ENCODE measurements at regions not wholly inside any gene's neighbourhood (a gene's known extent, or its start where the extent isn't known, plus 50 kb on each side); places are given as distances from the start of the nearest gene placed in this dataset.
A peak's percentile ranks its signal among the peaks of the same experiment; 100 is the strongest.

DNA sequence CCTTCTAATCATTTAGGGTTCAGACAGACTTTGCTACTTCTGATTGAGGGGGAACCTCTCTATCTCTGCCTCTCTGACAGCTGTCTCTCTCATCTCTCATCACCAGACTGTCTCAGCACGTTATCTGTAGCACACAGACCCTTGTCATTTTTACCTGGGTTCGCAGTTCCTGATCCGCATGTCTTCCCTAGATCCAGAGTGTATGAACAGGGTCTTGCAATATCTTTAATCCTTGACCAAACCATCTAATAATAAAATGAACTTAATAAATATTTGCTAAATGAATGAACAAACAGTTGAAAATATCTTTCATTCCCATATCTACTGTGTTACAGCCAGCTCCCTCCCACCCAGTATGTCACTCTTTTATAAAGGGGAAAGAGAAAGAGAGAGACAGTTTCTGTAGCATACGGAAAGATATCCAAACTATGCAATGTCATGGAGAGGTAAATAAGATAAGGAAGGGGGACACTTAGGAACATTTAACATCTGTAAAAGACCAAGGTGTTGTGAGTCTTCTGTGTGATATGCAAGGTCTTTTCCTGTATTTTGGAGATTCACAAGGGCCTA lies 507.6 kb downstream of the SUCLG1 start (continued):
- TF ChIP-seq PBX2 (CRISPR knock-in tag; IDR thresholded peaks at IDR 0.05; ENCODE audit: low read depth) (no peak; the same call in 1 of the 2 replicates), PBX2 (tag; conservative IDR thresholded peaks at IDR 0.05; ENCODE audit: low read depth) (peak; percentile 92), SMAD3 (CRISPR knock-in tag; conservative IDR thresholded peaks at IDR 0.05) (0 out of 2 replicates have a peak, but pooled peaks have one; percentile 13), MECOM (CRISPR knock-in tag; IDR thresholded peaks at IDR 0.05) (peak; percentile 82), EP300 (IDR thresholded peaks at IDR 0.05; ENCODE audit: low read length) (peak; percentile 95), HEY1 (CRISPR knock-in tag; IDR thresholded peaks at IDR 0.05; ENCODE audit: borderline replicate concordance) (0 out of 2 replicates have a peak, but pooled peaks have one; percentile 27), SMARCC2 (IDR thresholded peaks at IDR 0.05; ENCODE audit: low read depth) (peak; percentile 91), TAL1 (IDR thresholded peaks at IDR 0.05) (peak; percentile 99), SPI1 (IDR thresholded peaks at IDR 0.05; ENCODE audit: borderline replicate concordance, low read depth, low read length) (peak; percentile 37; the same call in 1 of the 2 replicates), RBBP5 (IDR thresholded peaks at IDR 0.05; ENCODE audit: borderline replicate concordance, insufficient read depth, low read length, poor library complexity, severe bottlenecking) (peak; percentile 45), RUNX1 (IDR thresholded peaks at IDR 0.05; ENCODE audit: low read depth) (peak; percentile 68; the same call in 1 of the 2 replicates), FOXM1 (IDR thresholded peaks at IDR 0.05; ENCODE audit: low read depth) (peak; percentile 95), FOXM1 (CRISPR knock-in tag; IDR thresholded peaks at IDR 0.05; ENCODE audit: low read depth) (no peak), HMGN3 (IDR thresholded peaks at IDR 0.05; ENCODE audit: borderline replicate concordance, extremely low read depth, insufficient read length, low read depth, low read length) (peak; percentile 86), ZBTB12 (CRISPR knock-in tag; IDR thresholded peaks at IDR 0.05) (no peak), GATAD2B (IDR thresholded peaks at IDR 0.05; ENCODE audit: borderline replicate concordance) (peak; percentile 70), ATF7 (IDR thresholded peaks at IDR 0.05) (peak; percentile 54; the same call in 1 of the 2 replicates), HDAC3 (IDR thresholded peaks at IDR 0.05; ENCODE audit: borderline replicate concordance, partially characterized antibody) (peak; percentile 90), ZNF224 (CRISPR knock-in tag; IDR thresholded peaks at IDR 0.05) (no peak), MAFK (IDR thresholded peaks at IDR 0.05; ENCODE audit: low read length) (peak; percentile 39; the same call in 1 of the 2 replicates), YBX1 (IDR thresholded peaks at IDR 0.05) (no peak), EP400 (IDR thresholded peaks at IDR 0.05) (peak; percentile 32; the same call in 1 of the 2 replicates), GTF2A2 (tag; IDR thresholded peaks at IDR 0.05) (no peak), PYGO2 (tag; IDR thresholded peaks at IDR 0.05) (no peak)
- TF ChIP-seq, protein P1, sequence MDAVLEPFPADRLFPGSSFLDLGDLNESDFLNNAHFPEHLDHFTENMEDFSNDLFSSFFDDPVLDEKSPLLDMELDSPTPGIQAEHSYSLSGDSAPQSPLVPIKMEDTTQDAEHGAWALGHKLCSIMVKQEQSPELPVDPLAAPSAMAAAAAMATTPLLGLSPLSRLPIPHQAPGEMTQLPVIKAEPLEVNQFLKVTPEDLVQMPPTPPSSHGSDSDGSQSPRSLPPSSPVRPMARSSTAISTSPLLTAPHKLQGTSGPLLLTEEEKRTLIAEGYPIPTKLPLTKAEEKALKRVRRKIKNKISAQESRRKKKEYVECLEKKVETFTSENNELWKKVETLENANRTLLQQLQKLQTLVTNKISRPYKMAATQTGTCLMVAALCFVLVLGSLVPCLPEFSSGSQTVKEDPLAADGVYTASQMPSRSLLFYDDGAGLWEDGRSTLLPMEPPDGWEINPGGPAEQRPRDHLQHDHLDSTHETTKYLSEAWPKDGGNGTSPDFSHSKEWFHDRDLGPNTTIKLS (IDR thresholded peaks at IDR 0.05; ENCODE audit: borderline replicate concordance, low read depth), result peak; percentile 15; the same call in 1 of the 2 replicates
- TF ChIP-seq, protein P2, sequence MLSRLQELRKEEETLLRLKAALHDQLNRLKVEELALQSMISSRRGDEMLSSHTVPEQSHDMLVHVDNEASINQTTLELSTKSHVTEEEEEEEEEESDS (CRISPR knock-in tag; IDR thresholded peaks at IDR 0.05), result no peak
